Sigmoid colon (tissue), 4 donors: ENCODE measurements at regions not wholly inside any gene's neighbourhood (a gene's known extent, or its start where the extent isn't known, plus 50 kb on each side); places are given as distances from the start of the nearest gene placed in this dataset.

Source experiments
- CTCF ChIP-seq, 4 experiments: fragments of 450-650 bp in 3 of 4; fragments of 200-600 bp in 1 of 4; IDR thresholded peaks; one replicate each; pipeline ENCODE4 v1.5.1; 2016 to 2019; ENCODE audit warnings: antibody characterized with exemption in 4 of 4, mild to moderate bottlenecking in 3 of 4, moderate library complexity in 2 of 4
- EP300 ChIP-seq, 4 donors: sonication (generic); formaldehyde crosslinking; IDR thresholded peaks; one replicate each; pipeline ENCODE4 v1.6.1; 2017; ENCODE audit warnings: antibody characterized with exemption in 4 of 4
- POLR2A ChIP-seq, 2 donors: fragments of 450-650 bp; IDR thresholded peaks; one replicate each; pipeline ENCODE4 v1.6.1; 2016; ENCODE audit warnings: antibody characterized with exemption in 2 of 2, mild to moderate bottlenecking in 2 of 2, moderate library complexity in 2 of 2
- POLR2AphosphoS5 ChIP-seq, 4 donors: sonication (generic); formaldehyde crosslinking; IDR thresholded peaks; one replicate each; pipeline ENCODE4 v1.6.1; 2017; ENCODE audit warnings: antibody characterized with exemption in 4 of 4

- TF ChIP-seq CTCF (IDR thresholded peaks at IDR 0.05) (no peak), EP300 (IDR thresholded peaks at IDR 0.05) (no peak), POLR2A (IDR thresholded peaks at IDR 0.05) (no peak), POLR2AphosphoS5 (IDR thresholded peaks at IDR 0.05) (no peak)
Measured at GRCh38 chr13:109545931-109546330, 240.5 kb downstream of the IRS2 start.
